GM19043 (cell line): ENCODE measurements at regions not wholly inside any gene's neighbourhood (a gene's known extent, or its start where the extent isn't known, plus 50 kb on each side); places are given as distances from the start of the nearest gene placed in this dataset.

Experiments
- ATAC-seq: cut with Tn5 transposase; IDR thresholded peaks from one replicate; pipeline ENCODE4 v1.9.1; 2021; ENCODE audit warnings: low read depth; ENCODE audit not compliant: unreplicated experiment

GRCh38 chr4:177099211-177099610, 210.5 kb upstream of the NEIL3 start:
- ATAC-seq: no peak

- no peak for ATAC-seq
Measured at GRCh38 chr4:177100307-177100706, 209.4 kb upstream of the NEIL3 start.

- ATAC-seq: no peak
Measured at GRCh38 chr4:177103619-177104018, 206.1 kb upstream of the NEIL3 start.

GRCh38 chr4:177105536-177105935, 204.1 kb upstream of the NEIL3 start:
- no peak for ATAC-seq

- ATAC-seq: no peak
Measured at GRCh38 chr4:177107288-177107921, 202.3 kb upstream of the NEIL3 start.

GRCh38 chr4:177108708-177109107, 201.0 kb upstream of the NEIL3 start:
- ATAC-seq: no peak

GRCh38 chr4:177109769-177110168, 199.9 kb upstream of the NEIL3 start:
- no peak for ATAC-seq

GRCh38 chr4:177116161-177116560, 193.5 kb upstream of the NEIL3 start:
- no peak for ATAC-seq

GRCh38 chr4:177117256-177117655, 192.4 kb upstream of the NEIL3 start:
- no peak for ATAC-seq

- no peak for ATAC-seq
Measured at GRCh38 chr4:177118596-177118995, 191.1 kb upstream of the NEIL3 start.

- no peak for ATAC-seq
Measured at GRCh38 chr4:177119021-177119471, 190.6 kb upstream of the NEIL3 start.

- ATAC-seq: no peak
Measured at GRCh38 chr4:177119691-177120090, 190.0 kb upstream of the NEIL3 start.

- no peak for ATAC-seq
Measured at GRCh38 chr4:177123811-177124210, 185.9 kb upstream of the NEIL3 start.

- ATAC-seq: no peak
Measured at GRCh38 chr4:177124349-177125064, 185.2 kb upstream of the NEIL3 start.

- no peak for ATAC-seq
Measured at GRCh38 chr4:177125656-177126055, 184.0 kb upstream of the NEIL3 start.

- no peak for ATAC-seq
Measured at GRCh38 chr4:177127658-177128057, 182.0 kb upstream of the NEIL3 start.

GRCh38 chr4:177128306-177128705, 181.4 kb upstream of the NEIL3 start:
- ATAC-seq: no peak

- no peak for ATAC-seq
Measured at GRCh38 chr4:177131736-177132135, 177.9 kb upstream of the NEIL3 start.

- no peak for ATAC-seq
Measured at GRCh38 chr4:177147668-177148067, 162.0 kb upstream of the NEIL3 start.

- no peak for ATAC-seq
Measured at GRCh38 chr4:177155454-177155853, 154.2 kb upstream of the NEIL3 start.

GRCh38 chr4:177159600-177159999, 150.1 kb upstream of the NEIL3 start:
- ATAC-seq: no peak

GRCh38 chr4:177161781-177162180, 147.9 kb upstream of the NEIL3 start:
- no peak for ATAC-seq
